Fibroblast of mammary gland (primary cell): ENCODE measurements at regions not wholly inside any gene's neighbourhood (a gene's known extent, or its start where the extent isn't known, plus 50 kb on each side); places are given as distances from the start of the nearest gene placed in this dataset.

Experiments used
- DNase-seq: peaks from one replicate; pipeline ENCODE4 v3.0.0-alpha.2; 2010; ENCODE audit warnings: low read depth
- H3K4me3 ChIP-seq: 2 replicates; pipeline ENCODE4 v1.5.1; 2011; ENCODE audit warnings: low read depth, mild to moderate bottlenecking, low read length, moderate library complexity; ENCODE audit not compliant: control insufficient read depth
- CTCF ChIP-seq: conservative IDR thresholded peaks from 2 replicates; pipeline ENCODE4 v1.5.1; 2011; ENCODE audit warnings: low read depth, low read length, inconsistent platforms; ENCODE audit not compliant: control insufficient read depth, insufficient read depth

- H3K4me3 ChIP-seq: no peak overlapping the region
- DNase-seq: no peak
- no peak for TF ChIP-seq CTCF
Measured at GRCh38 chr5:143761663-143762062, 50.3 kb upstream of the HMHB1 start.

GRCh38 chr5:143760755-143761154, 51.2 kb upstream of the HMHB1 start:
- no peak for DNase-seq
- no peak overlapping the region for H3K4me3 ChIP-seq
- TF ChIP-seq CTCF: no peak

- no peak for TF ChIP-seq CTCF
- no peak overlapping the region for H3K4me3 ChIP-seq
Measured at GRCh38 chr5:143760131-143760505, 51.8 kb upstream of the HMHB1 start.

GRCh38 chr5:143759396-143760130, 52.4 kb upstream of the HMHB1 start:
- H3K4me3 ChIP-seq: no peak overlapping the region
- no peak for TF ChIP-seq CTCF
- no peak for DNase-seq

More at GRCh38 chr5:143760131-143760505, 51.8 kb upstream of the HMHB1 start:
- no peak for DNase-seq

- peak; percentile 42 for DNase-seq
- no peak overlapping the region for H3K4me3 ChIP-seq
- no peak for TF ChIP-seq CTCF
Measured at GRCh38 chr5:143758750-143759149, 53.2 kb upstream of the HMHB1 start.

GRCh38 chr5:143758015-143758414, 53.9 kb upstream of the HMHB1 start:
- DNase-seq: no peak
- no peak for TF ChIP-seq CTCF
- H3K4me3 ChIP-seq: no peak overlapping the region
